WI38 (cell line): ENCODE measurements at regions not wholly inside any gene's neighbourhood (a gene's known extent, or its start where the extent isn't known, plus 50 kb on each side); places are given as distances from the start of the nearest gene placed in this dataset.

Source experiments
- H3K4me3 ChIP-seq: 2 replicates; pipeline ENCODE4 v1.5.1; 2011; ENCODE audit warnings: low read depth, mild to moderate bottlenecking, control low read depth, low read length
- CTCF ChIP-seq: IDR thresholded peaks from 2 replicates; pipeline ENCODE4 v1.5.1; 2012; ENCODE audit warnings: low read depth, mild to moderate bottlenecking, control low read depth, low read length

- no peak overlapping the region for H3K4me3 ChIP-seq
- no peak for TF ChIP-seq CTCF
These were observed 90.1 kb upstream of the ADCY1 start for GRCh38 chr7:45484094-45484493.

GRCh38 chr7:45486575-45486974, 87.6 kb upstream of the ADCY1 start:
- no peak overlapping the region for H3K4me3 ChIP-seq
- TF ChIP-seq CTCF: no peak

- no peak for TF ChIP-seq CTCF
- H3K4me3 ChIP-seq: no peak overlapping the region
These were observed 79.3 kb upstream of the ADCY1 start for GRCh38 chr7:45494885-45495284.

- no peak overlapping the region for H3K4me3 ChIP-seq
- TF ChIP-seq CTCF: no peak
These were observed 78.5 kb upstream of the ADCY1 start for GRCh38 chr7:45495618-45496017.

GRCh38 chr7:45500257-45500656, 73.9 kb upstream of the ADCY1 start:
- no peak overlapping the region for H3K4me3 ChIP-seq
- no peak for TF ChIP-seq CTCF

- no peak for TF ChIP-seq CTCF
- no peak overlapping the region for H3K4me3 ChIP-seq
These were observed 72.4 kb upstream of the ADCY1 start for GRCh38 chr7:45501791-45502190.

GRCh38 chr7:45506059-45506458, 68.1 kb upstream of the ADCY1 start:
- H3K4me3 ChIP-seq: no peak overlapping the region
- no peak for TF ChIP-seq CTCF
